ENCODE measurements at regions not wholly inside any gene's neighbourhood (a gene's known extent, or its start where the extent isn't known, plus 50 kb on each side); places are given as distances from the start of the nearest gene placed in this dataset.
"Not testable (repeated sequence)": the region's sequence is repeated elsewhere in the genome, so short reads cannot be mapped to it uniquely, and the experiment has no call there.

DNA sequence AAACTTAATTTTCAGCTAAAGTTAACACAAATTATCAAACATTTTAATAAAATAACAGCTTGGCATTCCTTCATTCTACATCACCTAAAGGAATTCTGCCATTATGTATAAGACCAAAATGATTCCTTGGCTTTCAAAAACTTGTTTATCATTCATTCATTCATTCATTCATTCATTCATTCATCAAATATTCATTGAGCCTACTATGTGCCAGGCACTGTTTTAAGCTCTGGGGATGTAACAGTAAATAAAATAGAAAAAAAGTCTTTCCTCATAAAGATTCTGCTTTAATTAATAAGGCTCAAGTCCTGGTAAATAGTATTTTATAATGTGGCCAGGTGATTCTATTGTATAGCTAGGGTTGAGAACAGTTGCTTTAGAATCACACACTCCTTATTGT lies 127.9 kb downstream of the GPR85 start:
- H3K36me3 ChIP-seq = no peaks in the 10 kb centered on the region
- TF ChIP-seq POLR2AphosphoS5 (IDR thresholded peaks at IDR 0.05) = no peak
- TF ChIP-seq, protein P1, sequence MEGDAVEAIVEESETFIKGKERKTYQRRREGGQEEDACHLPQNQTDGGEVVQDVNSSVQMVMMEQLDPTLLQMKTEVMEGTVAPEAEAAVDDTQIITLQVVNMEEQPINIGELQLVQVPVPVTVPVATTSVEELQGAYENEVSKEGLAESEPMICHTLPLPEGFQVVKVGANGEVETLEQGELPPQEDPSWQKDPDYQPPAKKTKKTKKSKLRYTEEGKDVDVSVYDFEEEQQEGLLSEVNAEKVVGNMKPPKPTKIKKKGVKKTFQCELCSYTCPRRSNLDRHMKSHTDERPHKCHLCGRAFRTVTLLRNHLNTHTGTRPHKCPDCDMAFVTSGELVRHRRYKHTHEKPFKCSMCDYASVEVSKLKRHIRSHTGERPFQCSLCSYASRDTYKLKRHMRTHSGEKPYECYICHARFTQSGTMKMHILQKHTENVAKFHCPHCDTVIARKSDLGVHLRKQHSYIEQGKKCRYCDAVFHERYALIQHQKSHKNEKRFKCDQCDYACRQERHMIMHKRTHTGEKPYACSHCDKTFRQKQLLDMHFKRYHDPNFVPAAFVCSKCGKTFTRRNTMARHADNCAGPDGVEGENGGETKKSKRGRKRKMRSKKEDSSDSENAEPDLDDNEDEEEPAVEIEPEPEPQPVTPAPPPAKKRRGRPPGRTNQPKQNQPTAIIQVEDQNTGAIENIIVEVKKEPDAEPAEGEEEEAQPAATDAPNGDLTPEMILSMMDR (IDR thresholded peaks at IDR 0.05 in 8 of 11, conservative IDR thresholded peaks at IDR 0.05 in 3 of 11) = no peak
- DNase-seq = no peak

GRCh38 chr7:112957901-112958300 lies 128.7 kb downstream of the GPR85 start:
- Histone ChIP-seq H3K27me3 (replicated peaks in 1 of 7) (no peaks in the 10 kb centered on the region), H3K4me3 (no peak overlapping the region), H3K4me1 (no peaks in the 10 kb centered on the region), H3K9me3 (no peaks in the 10 kb centered on the region), H3K27ac (no peak overlapping the region), H3K36me3 (no peaks in the 10 kb centered on the region)
- TF ChIP-seq, protein P1 (IDR thresholded peaks at IDR 0.05 in 8 of 11, conservative IDR thresholded peaks at IDR 0.05 in 3 of 11) = no peak
- TF ChIP-seq POLR2A (IDR thresholded peaks at IDR 0.05) (no peak), POLR2AphosphoS5 (IDR thresholded peaks at IDR 0.05) (no peak)
- intact Hi-C loops (cut with DNase I; ENCODE audit: low total_unique reads) = no loop called here
- DNase-seq = no peak

More for the DNA sequence above, 127.9 kb downstream of the GPR85 start:
- Histone ChIP-seq H3K27me3 (replicated peaks in 1 of 7) (no peaks in the 10 kb centered on the region), H3K4me1 (no peaks in the 10 kb centered on the region), H3K9me3 (no peaks in the 10 kb centered on the region), H3K4me3 (no peak overlapping the region), H3K27ac (no peak overlapping the region)
- intact Hi-C loops (cut with DNase I; ENCODE audit: low total_unique reads) = no loop called here

DNA sequence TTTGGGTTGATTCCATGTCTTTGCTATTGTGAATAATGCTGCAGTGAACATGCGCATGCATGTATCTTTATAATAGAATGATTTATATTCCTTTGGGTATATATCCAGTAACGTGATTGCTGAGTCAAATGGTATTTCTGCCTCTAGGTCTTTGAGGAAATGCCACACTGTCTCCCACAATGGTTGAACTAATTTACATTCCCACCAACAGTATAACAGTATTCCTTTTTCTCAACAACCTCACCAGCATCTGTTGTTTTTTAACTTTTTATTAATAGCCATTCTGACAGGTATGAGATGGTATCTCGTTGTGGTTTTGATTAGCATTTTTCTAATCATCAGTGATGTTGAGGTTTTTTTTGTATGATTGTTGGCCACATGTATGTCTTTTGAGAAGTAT lies 133.6 kb downstream of the GPR85 start:
- H3K9me3 ChIP-seq; H3K4me1 ChIP-seq; DNase-seq; H3K27me3 ChIP-seq (replicated peaks in 1 of 7); intact Hi-C loops (cut with DNase I; ENCODE audit: low total_unique reads); H3K27ac ChIP-seq; H3K4me3 ChIP-seq; H3K36me3 ChIP-seq: not testable (repeated sequence)
- 67 to 84% (median 72%) methylated on average over 3 of the region's 3 CpGs for WGBS, 5 donors

DNA sequence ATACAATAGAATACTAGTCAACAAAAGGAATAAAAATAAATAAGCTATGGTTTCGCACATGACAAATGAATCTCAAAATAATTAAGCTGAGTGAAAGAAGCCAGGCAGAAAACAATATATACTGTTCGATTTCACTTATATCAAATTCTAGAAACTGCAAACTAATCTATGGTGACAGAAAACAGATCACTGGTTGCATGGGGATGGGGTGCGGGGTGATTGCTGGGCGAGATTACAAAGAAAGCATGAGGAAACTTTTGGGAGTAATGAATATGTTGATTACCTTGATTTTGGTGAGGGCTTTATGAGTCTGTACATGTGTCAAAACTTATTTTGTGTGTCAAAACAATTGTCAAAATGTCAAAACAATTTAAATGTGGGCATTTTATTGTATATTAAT lies 135.6 kb downstream of the GPR85 start:
- Histone ChIP-seq H3K36me3 (no peaks in the 10 kb centered on the region), H3K27me3 (replicated peaks in 1 of 7) (peaks cover 0 to 4% (median 0%) of the 10 kb centered on the region in 7 donors), H3K4me1 (no peaks in the 10 kb centered on the region), H3K4me3 (no peak overlapping the region), H3K9me3 (no peaks in the 10 kb centered on the region), H3K27ac (no peak overlapping the region)
- TF ChIP-seq POLR2A (IDR thresholded peaks at IDR 0.05) = no peak
- 76 to 86% (median 81%) methylated on average over 4 of the region's 4 CpGs for WGBS, 5 donors
- no peak for DNase-seq
- intact Hi-C loops (cut with DNase I; ENCODE audit: low total_unique reads) = no loop called here

- 61 to 70% (median 65%) methylated on average over 4 of the region's 4 CpGs for WGBS, 5 donors
- H3K27ac ChIP-seq; H3K4me3 ChIP-seq; H3K4me1 ChIP-seq; DNase-seq; H3K36me3 ChIP-seq; intact Hi-C loops (cut with DNase I; ENCODE audit: low total_unique reads); H3K27me3 ChIP-seq (replicated peaks in 1 of 7); H3K9me3 ChIP-seq: not testable (repeated sequence)
These were observed 136.9 kb downstream of the GPR85 start for GRCh38 chr7:112949682-112950081.

- WGBS, 5 donors = 83 to 100% (median 95%) methylated on average over 2 of the region's 2 CpGs
- TF ChIP-seq POLR2A (IDR thresholded peaks at IDR 0.05) (no peak), POLR2AphosphoS5 (IDR thresholded peaks at IDR 0.05) (no peak)
- TF ChIP-seq, protein P1 (IDR thresholded peaks at IDR 0.05 in 8 of 11, conservative IDR thresholded peaks at IDR 0.05 in 3 of 11) = no peak
- Histone ChIP-seq H3K27ac (no peak overlapping the region), H3K36me3 (no peaks in the 10 kb centered on the region), H3K9me3 (no peaks in the 10 kb centered on the region), H3K4me3 (no peak overlapping the region), H3K4me1 (no peaks in the 10 kb centered on the region), H3K27me3 (replicated peaks in 1 of 7) (peaks cover 0 to 4% (median 0%) of the 10 kb centered on the region in 7 donors)
- DNase-seq = no peak
- intact Hi-C loops (cut with DNase I; ENCODE audit: low total_unique reads) = no loop called here
These were observed 140.3 kb downstream of the GPR85 start for GRCh38 chr7:112946350-112946749.

Measured in spleen (tissue), 11 donors.